NCI-H1105 (cell line): ENCODE measurements at regions not wholly inside any gene's neighbourhood (a gene's known extent, or its start where the extent isn't known, plus 50 kb on each side); places are given as distances from the start of the nearest gene placed in this dataset.
"Not testable (repeated sequence)": the region's sequence is repeated elsewhere in the genome, so short reads cannot be mapped to it uniquely, and the experiment has no call there.

Experiments used
- DNase-seq: peaks from one replicate; lab custom pipeline; 2025; lab: John Stamatoyannopoulos, UW

DNA sequence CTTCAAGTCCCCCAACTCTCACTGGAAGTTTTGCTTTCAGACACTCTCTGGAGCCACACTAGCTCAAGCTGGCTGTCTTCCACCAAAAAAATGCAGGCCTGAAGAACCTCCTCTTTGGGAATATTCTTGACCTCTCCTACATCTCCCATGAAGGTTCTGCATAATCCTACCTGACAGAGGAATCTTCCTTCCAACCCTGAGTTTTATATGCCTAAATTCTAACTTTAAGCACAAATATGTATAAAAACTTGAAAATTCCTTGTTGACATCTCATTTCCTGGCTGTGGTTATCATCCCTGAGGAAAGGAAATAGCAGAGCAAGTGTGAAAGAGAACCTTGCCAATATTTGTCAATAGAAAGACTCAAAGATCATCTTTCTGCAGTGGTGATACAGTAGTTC is 249.0 kb downstream of the LPIN1 start:
- DNase-seq = no peak

DNA sequence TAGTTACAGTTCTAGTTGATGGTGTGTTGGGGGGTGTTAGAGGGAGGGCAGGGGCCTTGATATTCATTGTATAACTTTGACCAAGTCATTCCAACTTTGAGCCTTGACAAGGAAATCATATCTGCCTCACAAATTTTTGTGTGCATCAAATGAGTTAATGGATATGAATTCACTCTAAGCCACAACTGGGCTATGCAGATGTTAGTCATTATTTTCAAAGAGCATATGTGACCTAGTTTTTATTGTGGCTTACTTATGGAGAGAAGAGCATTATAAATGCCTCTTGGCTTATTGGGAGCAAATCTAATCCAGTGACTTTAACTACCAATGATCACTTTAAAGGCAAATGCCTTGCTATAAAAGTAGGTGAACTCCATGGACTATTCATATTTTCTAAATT is 250.2 kb downstream of the LPIN1 start:
- DNase-seq = no peak

DNA sequence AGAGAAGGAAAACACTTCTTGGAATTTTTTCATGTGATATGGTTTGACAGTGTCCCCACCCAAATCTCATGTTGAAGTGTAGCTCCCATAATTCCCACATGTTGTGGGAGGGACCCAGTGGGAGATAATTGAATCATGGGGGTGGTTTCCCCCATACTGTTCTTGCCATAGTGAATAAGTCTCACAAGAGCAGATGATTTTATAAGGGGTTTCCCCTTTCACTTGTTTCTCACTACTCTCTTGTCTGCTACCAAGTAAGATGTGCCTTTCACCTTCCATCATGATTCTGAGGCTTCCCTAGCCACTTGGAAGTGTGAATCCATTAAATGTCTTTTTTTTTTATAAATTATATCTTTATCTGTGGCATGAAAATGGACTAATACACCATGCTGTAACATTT is 250.7 kb downstream of the LPIN1 start:
- DNase-seq = no peak

DNA sequence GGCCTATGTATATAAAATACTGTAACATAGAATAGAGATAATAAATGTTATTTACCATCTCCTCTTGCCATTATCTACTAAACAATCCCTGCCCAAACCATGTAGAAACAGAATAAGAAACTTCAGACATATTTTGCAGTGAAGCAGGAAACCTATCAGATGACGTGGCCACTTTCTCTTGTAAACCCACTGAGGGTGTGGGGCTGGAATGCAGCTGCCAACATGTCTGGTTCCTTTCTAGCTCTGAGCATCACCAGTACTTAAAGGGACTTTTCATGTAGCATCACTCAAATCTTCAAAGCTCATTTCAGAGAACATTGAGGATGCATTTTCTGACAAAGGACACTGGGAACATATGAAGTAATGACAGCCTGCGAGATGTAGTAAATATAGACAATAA is 251.8 kb downstream of the LPIN1 start:
- no peak for DNase-seq

DNA sequence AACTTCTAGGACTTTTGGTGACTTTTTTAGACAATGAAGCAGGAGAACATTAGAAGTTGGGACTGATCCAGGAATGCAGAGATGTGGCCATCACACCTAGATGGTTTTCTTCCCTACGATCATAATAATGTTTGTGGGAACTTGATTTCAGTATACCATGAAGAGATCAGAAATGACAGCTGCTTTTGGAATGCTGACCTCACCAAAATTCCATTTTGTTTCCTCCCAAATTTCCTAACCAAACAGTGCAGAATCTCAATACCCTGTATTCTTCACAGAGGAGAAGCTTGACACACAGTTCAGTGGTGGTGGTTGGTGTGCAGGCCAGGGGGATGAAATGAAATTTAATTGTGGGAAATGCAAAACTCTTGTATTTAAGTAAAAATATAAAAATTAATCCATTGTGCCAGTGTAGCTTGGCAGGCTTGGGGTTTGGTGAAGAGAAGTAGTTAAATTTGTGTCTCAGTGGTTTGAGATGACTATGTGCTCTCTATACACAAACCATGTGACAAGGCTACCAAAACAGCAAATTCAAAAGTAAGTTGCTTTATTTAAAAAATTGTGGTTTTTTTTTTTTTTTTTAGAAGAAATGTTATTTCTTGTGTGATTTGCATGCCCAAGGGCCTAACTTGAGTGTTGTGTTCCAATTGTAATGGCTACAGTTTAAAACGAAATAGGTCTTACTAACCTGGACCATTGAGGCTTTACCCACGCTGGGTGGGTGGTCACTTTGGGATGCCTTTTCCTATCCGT is 252.4 kb downstream of the LPIN1 start:
- no peak for DNase-seq

DNA sequence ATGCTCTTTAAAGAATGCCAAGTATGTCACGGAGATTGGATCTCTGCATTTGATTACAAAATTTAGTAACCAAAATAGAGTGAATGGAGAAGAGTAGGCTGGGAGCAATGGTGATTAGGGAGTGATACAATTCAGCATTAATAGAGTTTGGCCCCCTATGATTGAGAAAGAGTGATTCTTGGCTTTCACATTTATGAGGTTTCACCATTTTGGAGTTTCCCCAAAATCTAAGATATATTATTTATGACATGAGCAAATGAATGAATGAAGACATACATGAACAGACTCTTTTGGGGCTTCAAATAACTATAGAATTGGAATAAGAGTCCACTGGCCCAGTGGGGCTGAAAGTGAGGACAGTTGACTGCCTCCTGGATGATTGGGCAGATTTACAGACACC is 255.2 kb downstream of the LPIN1 start:
- no peak for DNase-seq

DNA sequence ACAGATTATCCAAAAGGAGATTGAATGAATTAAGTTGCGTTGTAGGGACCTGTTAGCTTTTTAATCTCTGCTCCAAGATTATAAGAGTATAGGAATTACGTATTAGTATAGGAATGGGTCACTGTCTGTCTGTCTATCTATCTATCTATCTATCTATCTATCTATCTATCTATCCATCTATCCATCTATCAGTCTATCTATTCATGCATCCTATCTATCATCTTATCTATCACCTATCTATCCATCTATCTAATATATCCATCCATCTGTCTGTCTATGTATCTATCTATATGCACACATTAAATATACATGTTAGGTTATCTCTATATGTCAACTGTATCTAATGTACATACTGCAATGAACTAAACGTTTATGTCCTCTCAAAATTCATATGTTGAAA is 255.8 kb downstream of the LPIN1 start:
- no peak for DNase-seq

DNA sequence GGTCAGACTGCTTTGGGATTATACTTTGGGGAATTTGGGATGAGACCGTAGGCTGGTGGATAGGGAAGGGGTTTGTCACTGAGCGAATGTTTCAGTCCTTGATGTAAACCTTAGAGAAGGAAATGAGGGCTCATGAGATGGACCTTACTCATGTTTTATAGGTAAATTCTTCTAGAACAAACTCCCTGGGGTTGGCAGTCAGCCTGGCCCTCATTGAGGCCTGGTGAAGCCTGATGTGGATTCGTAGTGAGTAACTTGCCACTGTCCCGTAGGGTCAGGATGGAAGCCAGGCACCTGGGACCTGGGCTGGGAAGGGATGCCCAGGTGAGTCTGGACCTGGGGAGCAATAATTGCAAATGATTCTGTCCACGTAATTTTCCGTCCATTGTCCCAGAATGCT is 258.3 kb downstream of the LPIN1 start:
- DNase-seq = no peak

DNA sequence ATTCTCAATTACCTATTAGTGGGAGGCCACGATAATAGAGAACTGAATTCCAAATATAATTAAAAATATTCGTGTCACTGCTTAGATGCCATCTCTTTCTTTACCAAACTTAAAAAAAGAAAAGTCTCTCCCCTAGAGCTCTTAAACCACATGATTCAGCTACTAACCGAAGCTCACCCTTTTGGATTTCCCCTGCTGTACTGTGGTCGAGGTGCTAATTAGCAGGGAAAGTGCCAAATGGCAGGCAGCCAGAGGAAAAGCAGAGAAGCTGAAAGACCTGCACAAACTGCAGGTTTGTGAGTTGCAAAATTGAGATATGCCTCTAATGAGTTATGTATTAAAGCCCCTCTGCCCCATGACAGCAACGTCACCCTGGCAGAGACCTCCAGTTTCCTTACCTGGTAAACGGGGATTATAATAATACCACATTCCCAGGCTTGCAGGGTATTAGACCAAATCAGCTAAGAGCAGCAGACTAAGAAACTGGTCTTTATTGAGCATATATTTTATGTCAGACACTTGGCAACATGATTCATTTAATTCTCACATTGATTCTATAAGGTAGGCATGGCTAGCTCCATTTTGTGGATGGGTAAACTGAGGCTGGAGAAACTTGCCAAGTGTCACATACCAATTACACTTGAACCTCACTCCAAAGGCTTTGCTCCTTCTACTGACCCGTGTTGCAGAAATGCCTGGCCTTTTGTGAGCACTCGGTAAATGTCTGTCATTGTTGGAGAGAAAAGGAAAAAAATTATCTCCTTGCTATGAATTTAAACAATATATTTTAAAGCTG is 259.7 kb downstream of the LPIN1 start:
- peak; percentile 72 for DNase-seq

DNA sequence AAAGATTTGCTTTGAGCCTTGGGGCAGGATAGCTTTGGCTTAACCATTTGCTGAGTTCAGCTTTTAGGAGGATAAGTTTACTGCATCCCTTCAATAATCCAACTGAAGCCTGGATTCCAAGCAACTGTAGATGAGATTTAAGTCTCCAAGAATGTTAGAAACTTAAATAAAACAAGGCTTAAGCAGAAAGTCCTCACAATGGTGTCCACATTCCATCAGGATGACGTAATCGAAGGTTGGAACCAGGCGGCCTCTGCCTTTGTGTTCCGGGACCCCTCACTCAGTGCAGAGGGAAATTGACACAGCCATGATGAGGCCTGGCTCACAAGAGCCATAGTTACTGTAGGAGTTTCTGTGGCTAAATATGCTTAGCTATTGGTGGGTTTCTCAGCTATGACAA is 260.4 kb downstream of the LPIN1 start:
- DNase-seq = no peak

DNA sequence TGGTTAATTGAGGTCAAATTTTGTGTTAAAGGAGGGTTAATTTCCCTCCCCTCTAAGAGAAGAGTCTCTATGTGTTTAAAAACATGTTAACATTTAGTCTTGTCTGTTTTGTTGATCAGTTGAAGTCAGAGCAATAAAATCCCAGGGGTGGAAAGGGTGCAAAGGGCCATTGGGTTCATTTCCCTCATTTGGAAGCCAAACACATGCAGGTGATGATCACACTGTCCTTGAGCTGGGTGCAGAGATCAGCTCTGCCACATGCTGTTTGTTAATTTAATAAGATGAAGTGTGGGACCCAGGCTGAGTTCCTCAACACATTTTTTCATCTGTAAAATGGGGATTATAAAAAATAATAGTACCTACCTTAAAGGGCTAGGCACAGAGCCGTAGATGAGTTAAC is 260.9 kb downstream of the LPIN1 start:
- DNase-seq = no peak

DNA sequence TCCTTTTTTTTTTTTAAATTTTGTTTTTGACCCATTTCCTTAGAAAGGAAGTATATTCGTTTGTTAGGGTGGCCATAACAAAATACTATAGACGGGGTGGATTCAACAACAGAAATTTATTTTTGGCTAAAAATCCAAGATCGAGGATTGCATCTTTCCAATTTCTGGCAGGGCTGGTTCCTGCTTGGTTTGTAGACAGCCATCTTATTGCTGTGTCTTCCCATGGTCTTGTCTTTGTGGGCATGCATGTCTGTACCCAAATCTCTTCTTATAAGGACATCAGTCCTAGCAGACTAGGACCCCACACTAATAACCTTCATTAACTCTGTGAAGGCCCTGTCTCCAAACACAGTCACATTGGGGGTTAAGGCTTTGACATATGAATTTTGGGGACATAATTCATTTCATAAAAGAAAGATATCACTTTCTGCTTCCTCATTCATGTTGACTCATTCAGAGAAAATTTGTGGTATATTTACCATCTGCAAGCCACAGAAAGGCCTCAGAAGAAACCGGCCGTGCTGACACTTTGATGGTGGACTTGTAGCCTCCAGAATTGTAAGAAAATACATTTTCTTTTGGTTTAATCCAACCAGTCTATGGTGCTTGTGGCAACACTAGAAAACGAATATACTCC is 262.1 kb downstream of the LPIN1 start:
- DNase-seq = no peak

DNA sequence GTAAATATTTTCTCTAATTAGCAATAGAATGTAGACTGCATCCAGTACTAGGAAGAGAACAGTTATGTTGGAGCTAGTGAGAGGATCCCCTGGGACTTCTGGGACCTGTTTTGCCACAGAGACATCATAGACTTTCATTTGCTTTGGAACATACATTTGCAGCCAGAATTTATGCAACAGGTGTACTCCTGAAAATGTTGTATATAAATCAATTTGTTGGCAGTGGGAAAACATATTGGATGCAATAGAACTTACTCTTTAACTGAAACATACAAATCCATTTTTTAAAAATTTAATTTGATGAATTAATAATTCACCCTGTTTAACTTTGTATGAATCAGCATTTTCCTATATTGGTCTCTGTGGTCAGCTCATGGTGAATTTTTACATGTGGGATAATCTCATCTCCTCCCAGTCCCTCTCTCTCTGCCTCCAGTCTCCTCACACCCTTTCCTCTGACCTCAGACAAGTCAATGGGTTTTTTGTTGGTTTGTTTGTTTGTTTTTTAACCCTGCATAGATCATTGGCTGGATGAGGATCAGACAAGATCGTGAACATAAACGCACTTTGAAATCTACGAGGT is 263.0 kb downstream of the LPIN1 start:
- no peak for DNase-seq

DNA sequence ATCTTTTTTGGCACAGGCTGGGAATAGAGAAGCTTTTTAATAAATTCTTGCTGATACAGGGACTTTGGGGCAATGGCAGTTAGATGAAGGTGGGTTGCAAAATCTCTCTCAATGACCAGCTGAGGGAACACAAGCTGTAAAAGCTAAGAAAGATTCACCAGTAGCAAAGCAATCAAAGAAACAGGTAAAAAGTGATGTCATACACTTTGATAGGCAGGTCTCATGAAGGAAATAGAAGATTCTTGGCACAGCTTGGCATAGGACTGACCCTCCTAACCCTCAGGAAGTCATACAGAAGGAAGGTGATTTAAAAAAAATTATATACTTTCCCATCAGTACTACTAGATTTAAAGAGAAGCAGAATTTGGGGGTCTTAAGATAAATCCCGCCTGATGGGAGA is 263.6 kb downstream of the LPIN1 start:
- DNase-seq = no peak

DNA sequence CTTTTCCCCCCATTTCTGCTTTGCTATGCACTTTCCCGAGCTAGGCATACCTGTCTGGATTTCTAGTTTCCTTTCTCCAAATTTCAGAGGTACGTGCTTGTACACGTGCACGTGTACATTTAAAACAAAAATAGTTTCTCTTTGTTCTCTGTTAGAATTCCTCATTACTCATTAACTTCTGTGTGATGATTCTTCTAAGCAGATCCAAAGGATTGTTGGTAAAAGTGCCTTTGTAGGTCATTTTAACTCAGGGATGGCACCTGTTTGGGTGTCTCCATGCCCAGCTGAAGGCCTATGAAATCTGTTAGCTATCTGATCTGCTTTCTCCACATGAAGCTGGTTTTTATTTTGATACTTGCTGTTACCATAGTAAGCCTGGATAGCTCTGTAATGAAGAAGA is 264.3 kb downstream of the LPIN1 start:
- no peak for DNase-seq

DNA sequence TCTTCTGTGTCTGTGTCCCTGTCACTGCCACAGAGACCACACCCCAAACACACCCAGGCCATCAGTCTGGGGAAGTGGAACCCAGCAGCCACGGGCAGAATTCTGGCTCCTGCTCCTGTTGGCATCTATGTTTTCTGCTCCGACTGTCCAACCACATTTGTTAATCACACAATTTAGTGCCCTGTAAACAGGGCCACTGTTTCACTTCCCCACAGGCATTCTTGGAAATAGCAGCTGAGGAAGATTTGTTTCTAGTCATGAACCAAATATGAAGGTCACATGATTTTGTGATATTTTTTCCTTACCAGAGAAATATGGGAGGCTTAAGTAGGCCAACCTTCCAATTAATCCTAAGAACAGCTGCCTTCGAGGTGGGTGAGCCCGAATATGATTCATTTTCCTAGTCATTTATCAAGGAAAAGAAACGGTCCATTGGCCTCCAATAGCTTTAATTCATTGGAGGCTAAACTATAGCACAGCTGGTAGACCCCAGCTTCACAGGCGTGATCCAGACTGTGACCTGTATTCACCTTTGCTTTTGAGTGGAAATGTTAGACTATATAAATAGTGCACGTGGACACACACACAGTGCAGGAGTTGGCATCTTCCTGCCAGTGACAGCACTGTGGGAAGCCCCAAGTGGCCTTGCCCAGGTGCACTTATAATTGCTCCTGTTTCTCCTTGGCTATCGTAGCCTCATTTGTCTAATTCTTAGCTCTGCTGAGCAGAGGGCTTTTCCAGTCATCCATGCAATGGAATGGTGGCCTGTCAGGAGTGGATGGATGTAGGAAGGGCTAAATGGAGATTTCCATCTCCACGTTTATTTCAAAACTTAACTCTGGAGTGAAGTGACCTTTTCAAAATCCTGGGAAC is 267.9 kb downstream of the LPIN1 start:
- no peak for DNase-seq

DNA sequence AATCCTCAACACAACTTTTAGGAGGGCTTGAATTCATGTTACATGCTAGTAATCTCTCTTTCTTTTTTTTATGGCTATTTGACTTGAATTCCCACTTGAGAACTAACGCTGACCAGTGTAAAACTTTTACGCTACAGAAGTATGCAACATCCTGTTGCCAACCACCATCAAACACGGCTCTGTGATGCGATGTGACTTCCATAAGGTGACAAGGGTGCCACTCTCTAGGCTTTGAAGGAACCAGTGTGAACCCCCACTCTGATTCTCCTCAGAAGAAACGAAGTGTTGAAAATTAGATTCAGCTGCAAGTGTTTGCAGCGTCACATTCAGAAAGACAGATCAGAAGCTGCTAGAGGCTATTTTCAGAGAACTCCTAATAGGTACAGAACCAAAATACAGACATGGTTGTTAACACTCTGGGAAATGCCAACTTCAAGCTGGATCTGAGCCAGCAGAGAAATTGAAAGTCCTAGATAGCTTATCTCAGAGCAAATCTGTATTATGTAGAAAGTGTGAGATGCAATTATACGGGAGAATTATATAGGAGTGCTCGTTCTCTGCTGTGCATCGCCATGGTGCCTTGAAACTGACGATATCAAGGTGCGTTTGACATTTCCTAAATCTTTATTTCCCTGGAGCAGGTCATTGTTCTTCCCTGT is 271.2 kb downstream of the LPIN1 start:
- peak; percentile 53 for DNase-seq

DNA sequence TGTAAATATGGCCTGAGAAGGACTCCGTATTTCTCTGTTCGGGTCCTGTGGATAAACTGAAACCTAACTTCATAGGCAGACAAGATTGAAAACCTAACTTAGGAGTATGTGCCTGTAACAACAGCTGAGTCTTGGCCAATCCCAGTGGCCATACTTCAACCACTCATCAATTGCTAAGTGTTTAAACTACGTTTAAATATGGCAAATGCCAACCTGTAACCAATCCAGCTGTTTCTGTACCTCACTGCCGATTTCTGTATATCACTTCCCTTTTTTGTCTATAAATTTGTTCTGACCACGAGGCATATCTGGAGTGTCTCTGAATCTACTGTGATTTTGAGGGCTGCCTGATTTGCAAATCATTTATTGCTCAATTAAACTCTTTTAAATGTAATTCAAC is 272.3 kb downstream of the LPIN1 start:
- not testable (repeated sequence) for DNase-seq

DNA sequence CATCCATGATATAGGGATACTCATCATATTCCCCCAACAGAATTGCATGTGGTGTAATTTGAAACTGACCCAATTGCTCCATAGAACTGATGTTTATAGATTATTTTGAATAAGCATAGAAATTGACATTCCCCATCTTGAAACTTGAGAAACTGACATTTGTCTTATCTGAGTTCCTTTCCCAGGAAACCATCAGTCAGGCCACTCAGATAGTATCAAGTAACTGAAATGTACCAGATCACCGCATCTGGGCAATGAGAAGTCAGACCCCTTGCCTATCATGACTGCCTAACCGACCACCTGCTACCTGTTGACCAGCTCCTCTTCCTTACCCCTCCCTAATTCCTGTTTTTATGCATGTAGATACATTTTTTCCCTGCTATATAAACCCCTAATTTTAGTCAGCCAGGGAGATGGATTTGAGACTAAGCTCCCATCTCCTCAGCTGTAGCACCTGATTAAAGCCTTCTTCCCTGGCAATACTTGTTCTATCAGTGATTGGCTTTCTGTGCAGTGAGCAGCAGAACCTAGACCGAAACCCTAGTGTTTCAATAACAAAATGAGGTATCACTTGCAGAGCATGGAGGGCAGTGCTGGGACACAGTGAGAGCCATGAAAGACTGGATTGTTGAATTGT is 274.5 kb downstream of the LPIN1 start:
- no peak for DNase-seq

DNA sequence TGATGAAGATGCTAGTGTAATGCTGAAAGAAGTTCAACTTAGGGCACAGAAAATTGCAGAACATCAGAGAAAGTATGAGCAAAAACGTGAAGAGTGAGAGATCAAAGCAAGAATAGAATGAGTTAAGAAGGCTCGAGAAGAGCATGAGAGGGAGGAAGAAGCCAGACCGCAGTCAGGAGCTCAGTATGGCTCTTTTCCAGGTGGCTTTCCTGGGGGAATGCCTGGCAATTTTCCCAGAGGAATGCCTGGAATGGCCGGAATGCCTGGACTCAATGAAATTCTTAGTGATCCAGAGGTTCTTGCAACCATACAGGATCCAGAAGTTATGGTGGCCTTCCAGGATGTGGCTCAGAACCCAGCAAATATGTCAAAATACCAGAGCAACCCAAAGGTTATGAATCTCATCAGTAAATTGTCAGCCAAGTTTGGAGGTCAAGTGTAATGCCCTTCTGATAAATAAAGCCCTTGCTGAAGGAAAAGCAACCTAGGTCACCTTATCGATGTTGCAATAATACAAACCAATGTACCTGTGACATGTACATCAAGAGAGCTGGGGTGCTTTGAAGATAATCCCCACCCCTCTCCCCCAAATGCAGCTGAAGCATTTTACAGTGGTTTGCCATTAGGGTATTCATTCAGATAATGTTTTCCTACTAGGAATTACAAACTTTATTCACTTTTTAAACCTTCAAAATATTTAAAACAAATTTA is 277.9 kb downstream of the LPIN1 start:
- DNase-seq = not testable (repeated sequence)
